ENCODE measurements at regions not wholly inside any gene's neighbourhood (a gene's known extent, or its start where the extent isn't known, plus 50 kb on each side); places are given as distances from the start of the nearest gene placed in this dataset.

DNA sequence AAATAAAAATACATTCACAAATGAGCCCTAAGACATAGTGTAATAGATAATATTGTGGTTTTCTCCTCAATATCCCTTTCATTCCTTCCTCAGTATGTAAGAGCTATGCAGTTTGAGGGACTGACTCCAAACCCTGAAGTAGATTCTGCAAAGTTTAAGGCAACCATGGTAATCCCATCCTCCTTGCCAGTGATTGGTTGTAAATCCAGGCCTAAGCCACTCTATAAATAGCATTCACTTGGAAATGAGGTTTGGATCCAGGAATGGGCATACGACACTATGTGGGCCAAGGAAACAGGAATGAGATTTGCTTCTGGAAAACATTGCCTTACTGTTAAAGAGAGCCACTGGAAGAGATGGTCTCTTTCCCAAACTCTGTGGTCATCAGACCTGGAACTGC, 468.7 kb upstream of the SOX5 start:
- Histone ChIP-seq H3K9me3 (ENCODE audit: low read length) (no peaks in the 10 kb centered on the region), H3K4me3 (ENCODE audit: low read length) (no peak overlapping the region), H3K9ac (ENCODE audit: low read length) (no peak overlapping the region), H2AFZ (ENCODE audit: low read length) (no peak overlapping the region), H3K79me2 (ENCODE audit: low read length) (no peaks in the 10 kb centered on the region), H3K4me2 (ENCODE audit: low read depth, low read length, poor library complexity, severe bottlenecking) (no peak overlapping the region), H4K20me1 (ENCODE audit: insufficient read depth, low read depth, low read length) (no peaks in the 10 kb centered on the region), H3K9me2 (replicated peaks; ENCODE audit: insufficient read depth, low read length) (no peaks in the 10 kb centered on the region; the same call in 1 of the 2 replicates), H3K27ac (ENCODE audit: low read length) (no peak overlapping the region), H3K27me3 (ENCODE audit: low read length) (no peaks in the 10 kb centered on the region), H3K36me3 (ENCODE audit: insufficient read depth, low read length) (no peaks in the 10 kb centered on the region), H3K4me1 (ENCODE audit: low read length) (peaks cover 34% of the 10 kb centered on the region)
- no peak for DNase-seq

DNA sequence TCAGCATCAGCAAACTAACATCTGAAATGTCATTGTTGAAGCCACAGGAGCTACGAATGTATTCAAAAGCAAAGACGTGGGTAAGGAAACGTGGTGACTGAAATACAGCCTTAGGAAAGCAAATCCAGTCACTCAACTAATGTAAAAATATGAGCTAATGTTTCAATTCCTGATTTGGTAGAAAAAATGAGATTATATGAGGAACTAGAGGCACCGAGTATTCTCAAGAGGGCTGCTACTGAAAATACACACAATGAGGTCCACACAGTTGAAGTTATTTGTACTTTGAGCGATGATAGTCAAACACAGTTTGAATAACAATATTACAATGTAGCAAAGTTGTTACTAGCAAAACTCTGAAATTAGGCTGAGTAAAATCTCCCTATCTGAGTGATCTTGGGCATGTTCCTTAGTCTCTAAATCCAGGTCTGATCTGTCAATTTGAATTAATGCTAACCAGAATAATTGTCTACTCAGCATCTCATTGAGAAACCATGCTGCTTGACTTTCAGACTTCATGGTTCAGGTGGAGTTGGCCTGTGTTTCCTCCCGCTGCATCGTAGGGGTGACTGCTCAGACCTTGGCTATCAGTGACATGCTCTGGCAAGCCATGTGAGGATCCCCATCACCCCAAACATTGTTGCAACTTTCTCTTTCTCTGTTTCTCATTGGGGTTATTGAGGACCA, 467.1 kb upstream of the SOX5 start:
- Histone ChIP-seq H3K9me2 (replicated peaks; ENCODE audit: insufficient read depth, low read length) (no peaks in the 10 kb centered on the region; the same call in 1 of the 2 replicates), H3K4me2 (ENCODE audit: low read depth, low read length, poor library complexity, severe bottlenecking) (peak overlapping the region; percentile 36), H3K79me2 (ENCODE audit: low read length) (no peaks in the 10 kb centered on the region), H2AFZ (ENCODE audit: low read length) (peak overlapping the region; percentile 16; the same call in 1 of the 2 replicates), H3K4me3 (ENCODE audit: low read length) (peak overlapping the region; percentile 14; the same call in 1 of the 2 replicates), H3K9ac (ENCODE audit: low read length) (peak overlapping the region; percentile 29; the same call in 1 of the 2 replicates), H3K27me3 (ENCODE audit: low read length) (no peaks in the 10 kb centered on the region), H3K9me3 (ENCODE audit: low read length) (no peaks in the 10 kb centered on the region), H4K20me1 (ENCODE audit: insufficient read depth, low read depth, low read length) (no peaks in the 10 kb centered on the region), H3K4me1 (ENCODE audit: low read length) (peaks cover 34% of the 10 kb centered on the region), H3K27ac (ENCODE audit: low read length) (peak overlapping the region; percentile 60), H3K36me3 (ENCODE audit: insufficient read depth, low read length) (no peaks in the 10 kb centered on the region)
- DNase-seq, result peak; percentile 88

DNA sequence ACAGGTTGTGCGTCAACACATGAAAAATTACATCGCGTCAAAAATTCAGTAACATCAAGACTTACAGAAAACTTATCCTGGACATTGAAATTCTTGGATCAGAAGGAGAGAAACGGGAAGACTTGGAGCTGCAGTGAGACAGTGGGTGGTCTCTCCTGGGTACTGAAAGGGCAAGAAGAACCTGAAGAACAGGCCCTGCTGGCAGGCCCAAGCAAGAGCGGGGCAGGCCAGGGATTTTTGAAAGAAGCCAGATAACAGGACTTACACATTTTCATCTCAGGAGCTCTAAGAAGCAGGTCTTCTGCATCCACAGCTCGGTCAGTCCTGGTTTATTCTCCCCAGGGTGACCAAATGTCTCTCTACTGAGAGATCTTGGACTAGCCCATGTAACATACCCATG, 466.5 kb upstream of the SOX5 start:
- no peaks in the 10 kb centered on the region for H3K79me2 ChIP-seq (ENCODE audit: low read length)
- H3K9me3 ChIP-seq (ENCODE audit: low read length), result no peaks in the 10 kb centered on the region
- peak overlapping the region; percentile 16; the same call in 1 of the 2 replicates for H2AFZ ChIP-seq (ENCODE audit: low read length)
- DNase-seq, result no peak
- H3K9ac ChIP-seq (ENCODE audit: low read length), result peak overlapping the region; percentile 29; the same call in 1 of the 2 replicates
- no peaks in the 10 kb centered on the region for H3K36me3 ChIP-seq (ENCODE audit: insufficient read depth, low read length)
- H3K9me2 ChIP-seq (replicated peaks; ENCODE audit: insufficient read depth, low read length), result no peaks in the 10 kb centered on the region; the same call in 1 of the 2 replicates
- peak overlapping the region; percentile 36 for H3K4me2 ChIP-seq (ENCODE audit: low read depth, low read length, poor library complexity, severe bottlenecking)
- no peaks in the 10 kb centered on the region for H4K20me1 ChIP-seq (ENCODE audit: insufficient read depth, low read depth, low read length)
- peaks cover 34% of the 10 kb centered on the region for H3K4me1 ChIP-seq (ENCODE audit: low read length)
- H3K27ac ChIP-seq (ENCODE audit: low read length), result peak overlapping the region; percentile 60
- H3K4me3 ChIP-seq (ENCODE audit: low read length), result peak overlapping the region; percentile 14; the same call in 1 of the 2 replicates
- H3K27me3 ChIP-seq (ENCODE audit: low read length), result no peaks in the 10 kb centered on the region

DNA sequence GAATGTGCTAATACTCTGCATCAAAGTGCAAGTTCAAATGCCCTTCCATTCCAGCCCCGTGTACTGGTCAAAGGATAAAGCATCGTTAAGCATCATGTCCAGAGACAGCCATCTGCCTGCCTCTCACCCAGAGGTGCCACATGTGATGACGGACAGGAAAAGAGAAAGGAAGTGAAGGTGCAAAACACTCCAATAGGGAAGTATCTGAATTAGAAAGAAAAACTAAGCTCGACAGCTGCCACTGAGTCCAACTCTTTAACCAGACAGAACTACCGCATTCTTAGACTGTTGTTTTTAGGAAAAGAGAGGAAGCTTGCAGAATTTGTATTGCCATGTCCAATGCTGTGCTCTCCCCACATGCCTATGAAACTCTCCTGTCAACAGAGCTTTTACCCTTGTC, 465.0 kb upstream of the SOX5 start:
- Histone ChIP-seq H3K4me2 (ENCODE audit: low read depth, low read length, poor library complexity, severe bottlenecking) (peak overlapping the region; percentile 36), H2AFZ (ENCODE audit: low read length) (no peak overlapping the region), H3K9ac (ENCODE audit: low read length) (no peak overlapping the region), H3K9me3 (ENCODE audit: low read length) (no peaks in the 10 kb centered on the region), H4K20me1 (ENCODE audit: insufficient read depth, low read depth, low read length) (no peaks in the 10 kb centered on the region), H3K27ac (ENCODE audit: low read length) (no peak overlapping the region), H3K4me3 (ENCODE audit: low read length) (no peak overlapping the region), H3K79me2 (ENCODE audit: low read length) (no peaks in the 10 kb centered on the region), H3K9me2 (replicated peaks; ENCODE audit: insufficient read depth, low read length) (no peaks in the 10 kb centered on the region), H3K27me3 (ENCODE audit: low read length) (no peaks in the 10 kb centered on the region), H3K4me1 (ENCODE audit: low read length) (peaks cover 34% of the 10 kb centered on the region), H3K36me3 (ENCODE audit: insufficient read depth, low read length) (no peaks in the 10 kb centered on the region)
- DNase-seq, result no peak

DNA sequence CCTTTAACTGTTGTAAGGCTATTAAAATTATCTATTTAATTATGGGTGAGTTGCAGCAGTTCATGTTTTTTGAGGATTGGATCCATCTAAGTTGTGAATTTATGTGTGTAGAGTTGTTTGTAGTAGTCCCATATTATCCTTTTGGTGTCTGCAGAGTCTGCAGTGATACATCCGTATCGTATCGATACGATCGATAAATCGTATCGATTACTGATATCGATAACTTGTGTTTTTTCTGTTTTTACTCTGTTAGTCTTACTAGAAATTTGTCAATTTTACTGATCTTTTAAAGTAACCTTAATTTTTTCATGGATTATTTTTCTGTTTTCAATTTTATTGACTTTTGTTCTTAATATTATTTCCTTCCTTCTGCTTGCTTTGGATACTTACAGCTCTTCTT, 462.5 kb upstream of the SOX5 start:
- Histone ChIP-seq H3K4me2 (ENCODE audit: low read depth, low read length, poor library complexity, severe bottlenecking) (no peak overlapping the region), H3K9me2 (replicated peaks; ENCODE audit: insufficient read depth, low read length) (no peaks in the 10 kb centered on the region)

DNA sequence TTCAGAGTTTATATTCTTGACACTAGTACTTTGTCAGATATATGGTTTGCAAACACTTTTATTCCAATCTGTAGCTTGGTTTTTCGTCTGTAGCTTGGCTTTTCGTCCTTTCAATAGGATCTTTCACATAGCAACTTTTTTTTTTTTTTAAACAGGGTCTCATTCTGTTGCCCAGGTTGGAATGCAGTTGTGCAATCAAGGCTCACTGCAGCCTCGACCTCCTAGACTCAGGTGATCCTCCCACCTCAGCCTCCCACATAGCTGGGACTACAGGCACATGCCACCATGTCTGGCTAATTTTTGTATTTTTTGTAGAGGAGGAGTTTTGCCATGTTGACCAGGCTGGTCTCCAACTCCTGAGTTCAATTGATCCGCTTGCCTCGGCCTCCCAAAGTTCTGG, 460.4 kb upstream of the SOX5 start:
- no peaks in the 10 kb centered on the region for H3K9me3 ChIP-seq (ENCODE audit: low read length)
- no peak overlapping the region for H3K9ac ChIP-seq (ENCODE audit: low read length)
- H3K79me2 ChIP-seq (ENCODE audit: low read length), result no peaks in the 10 kb centered on the region
- DNase-seq, result no peak
- no peaks in the 10 kb centered on the region for H3K9me2 ChIP-seq (replicated peaks; ENCODE audit: insufficient read depth, low read length)
- H3K4me1 ChIP-seq (ENCODE audit: low read length), result peaks cover 6% of the 10 kb centered on the region
- H2AFZ ChIP-seq (ENCODE audit: low read length), result no peak overlapping the region
- H4K20me1 ChIP-seq (ENCODE audit: insufficient read depth, low read depth, low read length), result no peaks in the 10 kb centered on the region
- no peak overlapping the region for H3K4me2 ChIP-seq (ENCODE audit: low read depth, low read length, poor library complexity, severe bottlenecking)
- H3K27me3 ChIP-seq (ENCODE audit: low read length), result no peaks in the 10 kb centered on the region
- no peaks in the 10 kb centered on the region for H3K36me3 ChIP-seq (ENCODE audit: insufficient read depth, low read length)
- no peak overlapping the region for H3K4me3 ChIP-seq (ENCODE audit: low read length)
- no peak overlapping the region for H3K27ac ChIP-seq (ENCODE audit: low read length)

More for the DNA sequence above, 462.5 kb upstream of the SOX5 start:
- no peaks in the 10 kb centered on the region for H3K36me3 ChIP-seq (ENCODE audit: insufficient read depth, low read length)
- no peak overlapping the region for H3K27ac ChIP-seq (ENCODE audit: low read length)
- H3K4me3 ChIP-seq (ENCODE audit: low read length), result no peak overlapping the region
- H3K79me2 ChIP-seq (ENCODE audit: low read length), result no peaks in the 10 kb centered on the region
- no peak for DNase-seq
- H3K4me1 ChIP-seq (ENCODE audit: low read length), result peaks cover 27% of the 10 kb centered on the region
- no peak overlapping the region for H3K9ac ChIP-seq (ENCODE audit: low read length)
- no peaks in the 10 kb centered on the region for H4K20me1 ChIP-seq (ENCODE audit: insufficient read depth, low read depth, low read length)
- no peaks in the 10 kb centered on the region for H3K9me3 ChIP-seq (ENCODE audit: low read length)
- no peaks in the 10 kb centered on the region for H3K27me3 ChIP-seq (ENCODE audit: low read length)
- H2AFZ ChIP-seq (ENCODE audit: low read length), result no peak overlapping the region

DNA sequence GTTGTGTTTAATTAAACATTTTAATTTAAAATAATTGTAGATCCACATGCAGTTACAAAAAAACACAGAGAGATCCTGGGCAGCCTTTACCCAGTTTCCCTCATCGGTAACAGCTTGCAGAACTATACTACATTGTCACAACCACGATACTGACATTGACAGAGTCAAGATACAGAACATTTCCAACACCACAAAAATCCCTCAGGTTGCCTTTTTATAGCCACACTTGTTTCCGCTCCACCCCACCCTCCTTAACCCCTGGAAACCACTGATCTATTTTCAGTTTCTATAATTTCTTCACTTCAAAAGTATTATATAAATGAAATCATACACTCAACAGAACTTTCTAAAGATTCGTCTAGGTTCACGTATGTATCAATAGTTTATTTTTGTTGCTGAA, 458.8 kb upstream of the SOX5 start:
- Histone ChIP-seq H3K79me2 (ENCODE audit: low read length) (no peaks in the 10 kb centered on the region), H3K4me1 (ENCODE audit: low read length) (no peaks in the 10 kb centered on the region), H3K4me2 (ENCODE audit: low read depth, low read length, poor library complexity, severe bottlenecking) (no peak overlapping the region), H3K36me3 (ENCODE audit: insufficient read depth, low read length) (no peaks in the 10 kb centered on the region), H4K20me1 (ENCODE audit: insufficient read depth, low read depth, low read length) (no peaks in the 10 kb centered on the region), H3K9me3 (ENCODE audit: low read length) (no peaks in the 10 kb centered on the region), H3K27me3 (ENCODE audit: low read length) (no peaks in the 10 kb centered on the region), H3K27ac (ENCODE audit: low read length) (no peak overlapping the region), H3K4me3 (ENCODE audit: low read length) (no peak overlapping the region), H2AFZ (ENCODE audit: low read length) (no peak overlapping the region), H3K9ac (ENCODE audit: low read length) (no peak overlapping the region), H3K9me2 (replicated peaks; ENCODE audit: insufficient read depth, low read length) (no peaks in the 10 kb centered on the region)
- DNase-seq, result no peak

DNA sequence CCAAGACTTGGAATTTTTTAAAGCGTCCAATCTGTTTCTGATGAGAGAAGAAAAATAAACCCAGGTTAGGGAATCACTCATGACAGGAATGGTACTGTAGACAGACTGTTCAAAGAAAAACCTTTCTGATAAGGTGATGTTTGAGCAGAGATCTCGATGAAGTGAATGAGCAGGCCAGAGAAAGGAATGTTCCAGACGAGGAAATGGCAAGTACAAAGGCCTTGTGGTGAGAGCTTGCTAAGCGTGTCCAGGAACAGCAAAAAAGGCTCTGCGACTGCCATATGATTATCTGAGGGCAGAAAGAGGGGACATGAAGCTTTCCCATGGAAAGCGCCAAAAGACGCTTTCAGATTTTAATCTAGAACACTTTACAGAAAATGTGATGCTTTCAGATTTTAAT, 458.4 kb upstream of the SOX5 start:
- H3K4me1 ChIP-seq (ENCODE audit: low read length), result no peaks in the 10 kb centered on the region
- no peaks in the 10 kb centered on the region for H3K79me2 ChIP-seq (ENCODE audit: low read length)
- no peak overlapping the region for H3K9ac ChIP-seq (ENCODE audit: low read length)
- DNase-seq, result no peak
- H3K4me2 ChIP-seq (ENCODE audit: low read depth, low read length, poor library complexity, severe bottlenecking), result no peak overlapping the region
- H3K36me3 ChIP-seq (ENCODE audit: insufficient read depth, low read length), result no peaks in the 10 kb centered on the region
- no peaks in the 10 kb centered on the region for H3K9me2 ChIP-seq (replicated peaks; ENCODE audit: insufficient read depth, low read length)
- H2AFZ ChIP-seq (ENCODE audit: low read length), result no peak overlapping the region
- H3K9me3 ChIP-seq (ENCODE audit: low read length), result no peaks in the 10 kb centered on the region
- H3K4me3 ChIP-seq (ENCODE audit: low read length), result no peak overlapping the region
- no peaks in the 10 kb centered on the region for H3K27me3 ChIP-seq (ENCODE audit: low read length)
- no peaks in the 10 kb centered on the region for H4K20me1 ChIP-seq (ENCODE audit: insufficient read depth, low read depth, low read length)
- H3K27ac ChIP-seq (ENCODE audit: low read length), result no peak overlapping the region
